ENCODE measurements at regions not wholly inside any gene's neighbourhood (a gene's known extent, or its start where the extent isn't known, plus 50 kb on each side); places are given as distances from the start of the nearest gene placed in this dataset.

DNA sequence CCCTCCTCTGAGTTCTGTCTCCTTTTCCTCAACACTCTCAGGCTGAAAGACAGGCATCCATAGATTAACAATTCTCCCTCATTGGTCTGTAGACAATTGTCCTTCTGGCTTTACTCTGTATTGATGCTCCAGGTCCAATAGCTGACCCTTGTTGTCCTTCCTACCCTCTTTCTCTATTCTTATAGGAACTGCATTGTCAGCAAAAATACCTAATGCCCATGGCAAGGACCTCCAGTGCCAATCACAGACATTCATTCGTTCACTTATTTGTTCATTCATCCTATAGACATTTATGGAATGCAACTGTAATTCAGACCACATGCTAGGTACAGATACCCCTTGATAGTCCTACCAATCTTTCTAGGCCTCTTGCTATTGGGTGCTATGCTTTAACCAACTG lies 69.8 kb upstream of the DTNA start:
- TF ChIP-seq POLR2A (IDR thresholded peaks at IDR 0.05) = no peak
- TF ChIP-seq, protein P1, sequence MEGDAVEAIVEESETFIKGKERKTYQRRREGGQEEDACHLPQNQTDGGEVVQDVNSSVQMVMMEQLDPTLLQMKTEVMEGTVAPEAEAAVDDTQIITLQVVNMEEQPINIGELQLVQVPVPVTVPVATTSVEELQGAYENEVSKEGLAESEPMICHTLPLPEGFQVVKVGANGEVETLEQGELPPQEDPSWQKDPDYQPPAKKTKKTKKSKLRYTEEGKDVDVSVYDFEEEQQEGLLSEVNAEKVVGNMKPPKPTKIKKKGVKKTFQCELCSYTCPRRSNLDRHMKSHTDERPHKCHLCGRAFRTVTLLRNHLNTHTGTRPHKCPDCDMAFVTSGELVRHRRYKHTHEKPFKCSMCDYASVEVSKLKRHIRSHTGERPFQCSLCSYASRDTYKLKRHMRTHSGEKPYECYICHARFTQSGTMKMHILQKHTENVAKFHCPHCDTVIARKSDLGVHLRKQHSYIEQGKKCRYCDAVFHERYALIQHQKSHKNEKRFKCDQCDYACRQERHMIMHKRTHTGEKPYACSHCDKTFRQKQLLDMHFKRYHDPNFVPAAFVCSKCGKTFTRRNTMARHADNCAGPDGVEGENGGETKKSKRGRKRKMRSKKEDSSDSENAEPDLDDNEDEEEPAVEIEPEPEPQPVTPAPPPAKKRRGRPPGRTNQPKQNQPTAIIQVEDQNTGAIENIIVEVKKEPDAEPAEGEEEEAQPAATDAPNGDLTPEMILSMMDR (IDR thresholded peaks at IDR 0.05) = no peak
- Histone ChIP-seq H3K36me3 (no peaks in the 10 kb centered on the region), H3K4me3 (no peak overlapping the region), H3K27ac (no peak overlapping the region), H3K4me1 (no peaks in the 10 kb centered on the region), H3K27me3 (no peaks in the 10 kb centered on the region), H3K9me3 (no peaks in the 10 kb centered on the region)
- WGBS, 2 donors = 38 to 60% methylated on average over 1 of the region's 1 CpG
- intact Hi-C loops (cut with DNase I) = no loop called here
- no peak for DNase-seq

GRCh38 chr18:34643989-34644388 lies 66.1 kb upstream of the DTNA start:
- DNase-seq = no peak
- no peaks in the 10 kb centered on the region for H3K36me3 ChIP-seq
- H3K9me3 ChIP-seq = no peaks in the 10 kb centered on the region
- no peak for TF ChIP-seq POLR2A (IDR thresholded peaks at IDR 0.05)
- TF ChIP-seq, protein P1 (IDR thresholded peaks at IDR 0.05) = no peak
- H3K27me3 ChIP-seq = no peaks in the 10 kb centered on the region
- intact Hi-C loops (cut with DNase I) = no loop called here
- H3K27ac ChIP-seq = peak overlapping the region in 1 of 4 donors; percentile 29
- H3K4me3 ChIP-seq = no peak overlapping the region
- WGBS, 2 donors = 38 to 40% methylated on average over 2 of the region's 2 CpGs
- H3K4me1 ChIP-seq = no peaks in the 10 kb centered on the region

DNA sequence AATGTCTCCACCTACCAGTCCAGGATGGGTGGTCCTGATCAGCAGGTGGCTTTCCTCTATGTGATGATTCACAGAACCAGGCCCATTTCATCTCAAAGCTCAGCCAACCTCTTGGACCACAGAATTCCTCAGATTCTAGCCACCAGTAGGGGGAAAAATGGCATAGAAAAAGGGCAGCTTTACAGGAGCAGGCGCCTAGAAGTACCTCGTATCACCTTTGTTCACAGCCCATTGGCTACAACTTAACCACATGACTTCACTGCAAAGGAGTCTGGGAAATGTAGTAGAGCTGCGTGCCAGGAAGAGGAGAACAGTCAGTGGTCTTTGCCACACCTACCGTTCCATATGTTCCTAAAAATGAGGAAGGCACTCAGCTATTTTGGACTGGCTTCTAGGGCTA lies 62.8 kb upstream of the DTNA start:
- Histone ChIP-seq H3K4me1 (no peaks in the 10 kb centered on the region), H3K27ac (peak overlapping the region in 1 of 4 donors; percentile 10), H3K9me3 (no peaks in the 10 kb centered on the region), H3K4me3 (no peak overlapping the region), H3K27me3 (no peaks in the 10 kb centered on the region), H3K36me3 (no peaks in the 10 kb centered on the region)
- intact Hi-C loops (cut with DNase I) = no loop called here
- no peak for TF ChIP-seq POLR2A (IDR thresholded peaks at IDR 0.05)
- TF ChIP-seq, protein P1 (IDR thresholded peaks at IDR 0.05) = no peak
- WGBS, 2 donors = 64 to 69% methylated on average over 4 of the region's 4 CpGs
- DNase-seq = no peak

DNA sequence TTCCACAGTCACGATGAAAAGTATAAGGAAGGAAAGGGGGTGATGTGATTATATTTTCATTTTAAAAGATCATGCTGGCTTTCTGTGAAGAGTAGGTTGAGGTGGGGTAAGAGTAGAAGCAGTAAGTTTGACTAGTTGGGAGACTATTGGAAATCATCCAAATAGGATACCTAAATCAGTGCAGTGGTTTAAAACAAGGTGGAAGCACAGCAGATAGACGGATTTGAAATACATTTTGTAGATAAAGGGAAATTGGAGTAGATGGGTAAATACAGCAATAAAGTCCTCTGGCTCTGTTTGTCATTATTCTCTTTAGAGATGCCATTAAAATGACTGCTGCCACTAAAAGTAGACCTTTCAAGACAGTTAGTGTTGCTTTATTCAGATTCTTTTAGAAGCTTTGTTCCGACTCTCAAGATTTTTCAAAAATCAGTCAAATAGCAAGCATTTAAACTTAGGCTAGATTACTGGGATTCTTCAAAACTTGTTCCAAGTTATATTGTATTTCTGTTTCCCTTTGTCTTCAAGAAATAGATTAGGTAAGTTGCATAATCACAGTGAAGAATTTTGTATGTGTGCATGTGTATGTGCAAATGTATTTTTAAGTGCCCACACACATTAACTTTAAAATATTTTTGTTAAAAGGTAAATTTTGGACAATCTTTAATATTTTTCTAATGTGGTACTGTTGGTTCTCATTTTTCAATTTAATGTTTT lies 61.7 kb upstream of the DTNA start:
- Histone ChIP-seq H3K36me3 (no peaks in the 10 kb centered on the region), H3K9me3 (no peaks in the 10 kb centered on the region), H3K4me1 (no peaks in the 10 kb centered on the region), H3K4me3 (no peak overlapping the region), H3K27me3 (no peaks in the 10 kb centered on the region), H3K27ac (peak overlapping the region in 1 of 4 donors; percentile 10)
- WGBS, 2 donors = 67 to 76% methylated on average over 3 of the region's 3 CpGs
- DNase-seq = no peak
- intact Hi-C loops (cut with DNase I) = no loop called here
- TF ChIP-seq, protein P1 (IDR thresholded peaks at IDR 0.05) = no peak
- TF ChIP-seq POLR2A (IDR thresholded peaks at IDR 0.05) = no peak

- DNase-seq = no peak
- Histone ChIP-seq H3K4me1 (no peaks in the 10 kb centered on the region), H3K36me3 (no peaks in the 10 kb centered on the region), H3K27me3 (no peaks in the 10 kb centered on the region), H3K4me3 (no peak overlapping the region), H3K9me3 (no peaks in the 10 kb centered on the region), H3K27ac (peak overlapping the region in 1 of 4 donors; percentile 39)
- WGBS, 2 donors = 21 to 23% methylated on average over 4 of the region's 4 CpGs
- TF ChIP-seq, protein P1 (IDR thresholded peaks at IDR 0.05) = no peak
- TF ChIP-seq POLR2A (IDR thresholded peaks at IDR 0.05) = no peak
- intact Hi-C loops (cut with DNase I) = no loop called here
Observed at GRCh38 chr18:34649080-34649479, 61.0 kb upstream of the DTNA start.
